Anterior cingulate cortex (tissue), 58 donors: ENCODE measurements at regions not wholly inside any gene's neighbourhood (a gene's known extent, or its start where the extent isn't known, plus 50 kb on each side); places are given as distances from the start of the nearest gene placed in this dataset.

Experiments
- DNase-seq, 58 donors: peaks; one replicate each; lab custom pipeline; 2025; lab: John Stamatoyannopoulos, UW

GRCh38 chr6:127641905-127642304, 64.9 kb downstream of the C6orf58 start:
- peak in 2 of 58 donors; percentile 0 to 3 for DNase-seq
